OCI-LY3 (cell line): ENCODE measurements at regions not wholly inside any gene's neighbourhood (a gene's known extent, or its start where the extent isn't known, plus 50 kb on each side); places are given as distances from the start of the nearest gene placed in this dataset.

ENCODE experiments used
- EZH2phosphoT487 ChIP-seq: fragments of 200-600 bp; shearing (Covaris generic); IDR thresholded peaks from 2 replicates; pipeline ENCODE4 v1.6.1; 2018; ENCODE audit warnings: antibody characterized with exemption, mixed run types, low read depth
- TF ChIP-seq, protein P1 (sequence below): fragments of 200-600, 300-600 bp; sonication (generic); IDR thresholded peaks from 2 replicates; pipeline ENCODE4 v1.5.1; 2014; ENCODE audit warnings: antibody characterized with exemption, low read length, low read depth

DNA sequence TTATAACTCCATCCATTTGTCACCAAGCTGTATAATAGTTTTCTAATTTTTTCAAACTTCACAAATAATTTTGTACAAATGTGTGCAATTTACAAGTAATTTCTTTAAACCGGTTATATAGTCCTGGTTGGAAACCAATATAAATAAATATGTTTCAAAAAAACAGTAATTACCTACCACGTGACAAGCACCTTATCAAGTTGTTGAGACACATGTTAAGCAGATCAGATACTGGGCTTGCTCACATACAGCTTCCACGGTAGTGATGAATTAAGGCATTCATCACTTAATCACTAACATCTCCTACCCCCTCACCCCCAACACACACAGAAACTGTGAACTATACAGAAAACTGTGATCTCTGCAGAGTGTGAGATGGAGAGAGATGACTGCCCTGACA, 630.0 kb upstream of the MBL2 start:
- TF ChIP-seq, protein P1, sequence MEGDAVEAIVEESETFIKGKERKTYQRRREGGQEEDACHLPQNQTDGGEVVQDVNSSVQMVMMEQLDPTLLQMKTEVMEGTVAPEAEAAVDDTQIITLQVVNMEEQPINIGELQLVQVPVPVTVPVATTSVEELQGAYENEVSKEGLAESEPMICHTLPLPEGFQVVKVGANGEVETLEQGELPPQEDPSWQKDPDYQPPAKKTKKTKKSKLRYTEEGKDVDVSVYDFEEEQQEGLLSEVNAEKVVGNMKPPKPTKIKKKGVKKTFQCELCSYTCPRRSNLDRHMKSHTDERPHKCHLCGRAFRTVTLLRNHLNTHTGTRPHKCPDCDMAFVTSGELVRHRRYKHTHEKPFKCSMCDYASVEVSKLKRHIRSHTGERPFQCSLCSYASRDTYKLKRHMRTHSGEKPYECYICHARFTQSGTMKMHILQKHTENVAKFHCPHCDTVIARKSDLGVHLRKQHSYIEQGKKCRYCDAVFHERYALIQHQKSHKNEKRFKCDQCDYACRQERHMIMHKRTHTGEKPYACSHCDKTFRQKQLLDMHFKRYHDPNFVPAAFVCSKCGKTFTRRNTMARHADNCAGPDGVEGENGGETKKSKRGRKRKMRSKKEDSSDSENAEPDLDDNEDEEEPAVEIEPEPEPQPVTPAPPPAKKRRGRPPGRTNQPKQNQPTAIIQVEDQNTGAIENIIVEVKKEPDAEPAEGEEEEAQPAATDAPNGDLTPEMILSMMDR: no peak
- no peak for TF ChIP-seq EZH2phosphoT487
